NCI-H524 treated with DMSO at 0.1 percent for 48 hours (cell line): ENCODE measurements at regions not wholly inside any gene's neighbourhood (a gene's known extent, or its start where the extent isn't known, plus 50 kb on each side); places are given as distances from the start of the nearest gene placed in this dataset.
"Not testable (repeated sequence)": the region's sequence is repeated elsewhere in the genome, so short reads cannot be mapped to it uniquely, and the experiment has no call there.

Experiments
- DNase-seq: peaks from one replicate; lab custom pipeline; 2025; lab: John Stamatoyannopoulos, UW

GRCh38 chr6:13874191-13874549 lies 50.6 kb upstream of the RNF182 start:
- DNase-seq, result no peak

DNA sequence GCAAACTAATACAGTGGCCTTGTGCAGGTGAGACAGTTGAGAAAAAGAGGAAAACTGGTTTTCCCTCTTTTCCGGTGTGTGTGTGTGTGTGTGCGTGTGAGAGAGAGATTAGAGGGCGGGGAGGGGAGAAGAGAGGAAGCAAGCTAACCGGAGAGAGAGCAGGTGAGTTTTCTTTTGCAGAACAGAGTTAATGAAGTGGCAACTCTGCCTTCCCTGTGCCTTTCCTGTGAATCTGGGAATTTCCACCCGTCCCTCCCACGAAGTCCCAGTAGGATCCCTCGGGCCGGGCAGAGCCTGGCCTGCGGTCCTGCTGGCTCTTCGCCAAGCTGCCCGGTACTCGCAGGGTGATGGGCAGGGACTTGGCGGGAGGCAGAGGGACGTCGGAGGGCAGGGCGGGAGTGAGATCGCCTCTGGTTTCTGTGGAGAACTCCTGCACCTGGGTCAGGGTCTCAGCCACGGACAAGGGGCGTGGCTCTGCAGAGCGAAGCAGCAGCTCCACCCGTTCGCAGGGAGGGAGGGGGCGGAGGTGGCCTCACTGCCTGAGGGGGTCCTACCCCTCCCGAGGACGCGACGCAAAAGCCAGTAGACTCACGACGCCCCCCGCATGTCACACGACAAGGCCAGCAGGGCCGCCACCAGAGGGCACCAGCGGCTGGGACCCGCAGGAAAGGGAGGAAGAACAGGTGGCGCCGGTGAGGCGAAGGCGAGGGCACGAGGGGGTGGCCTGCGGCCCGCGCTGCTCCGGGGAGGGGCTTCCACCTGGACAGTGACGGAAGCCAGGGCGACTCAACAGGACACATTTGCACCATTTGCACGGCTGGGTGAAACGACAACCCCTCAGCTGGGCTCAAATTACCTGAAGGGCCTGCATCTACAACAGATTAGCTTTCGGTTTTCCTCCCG lies 51.2 kb upstream of the RNF182 start:
- peak; percentile 51 for DNase-seq

DNA sequence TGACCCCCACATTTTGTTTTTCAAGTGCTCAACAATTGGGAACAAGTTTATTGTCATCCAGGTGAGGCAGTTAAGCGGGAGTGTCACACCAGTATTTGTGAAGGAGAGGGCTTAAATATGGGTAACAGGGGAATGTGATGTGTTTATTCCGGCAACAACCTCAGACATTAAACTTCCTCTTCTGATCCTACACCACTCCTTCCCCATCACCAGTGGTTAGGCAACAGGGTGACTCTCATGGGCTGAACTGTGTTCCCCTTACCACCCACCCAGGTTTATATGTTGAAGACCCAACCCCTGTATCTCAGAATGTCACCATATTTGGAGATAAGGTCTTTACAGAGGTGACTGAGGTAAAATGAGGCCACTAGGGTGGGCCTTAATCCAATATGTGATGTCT lies 52.1 kb upstream of the RNF182 start:
- no peak for DNase-seq

DNA sequence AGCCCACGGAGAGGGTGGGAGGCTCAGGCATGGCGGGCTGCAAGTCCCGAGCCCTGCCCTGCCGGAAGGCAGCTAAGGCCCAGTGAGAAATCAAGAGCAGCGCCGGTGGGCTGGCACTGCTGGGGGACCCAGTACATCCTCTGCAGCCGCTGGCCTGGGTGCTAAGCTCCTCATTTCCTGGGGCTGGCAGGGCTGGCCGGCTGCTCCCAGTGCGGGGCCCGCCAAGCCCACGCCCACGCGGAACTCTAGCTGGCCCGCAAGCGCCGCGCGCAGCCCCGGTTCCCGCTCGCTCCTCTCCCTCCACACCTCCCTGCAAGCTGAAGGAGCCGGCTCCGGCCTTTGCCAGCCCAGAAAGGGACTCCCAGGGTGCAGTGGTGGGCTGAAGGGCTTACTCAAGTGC lies 52.7 kb upstream of the RNF182 start:
- DNase-seq, result not testable (repeated sequence)

DNA sequence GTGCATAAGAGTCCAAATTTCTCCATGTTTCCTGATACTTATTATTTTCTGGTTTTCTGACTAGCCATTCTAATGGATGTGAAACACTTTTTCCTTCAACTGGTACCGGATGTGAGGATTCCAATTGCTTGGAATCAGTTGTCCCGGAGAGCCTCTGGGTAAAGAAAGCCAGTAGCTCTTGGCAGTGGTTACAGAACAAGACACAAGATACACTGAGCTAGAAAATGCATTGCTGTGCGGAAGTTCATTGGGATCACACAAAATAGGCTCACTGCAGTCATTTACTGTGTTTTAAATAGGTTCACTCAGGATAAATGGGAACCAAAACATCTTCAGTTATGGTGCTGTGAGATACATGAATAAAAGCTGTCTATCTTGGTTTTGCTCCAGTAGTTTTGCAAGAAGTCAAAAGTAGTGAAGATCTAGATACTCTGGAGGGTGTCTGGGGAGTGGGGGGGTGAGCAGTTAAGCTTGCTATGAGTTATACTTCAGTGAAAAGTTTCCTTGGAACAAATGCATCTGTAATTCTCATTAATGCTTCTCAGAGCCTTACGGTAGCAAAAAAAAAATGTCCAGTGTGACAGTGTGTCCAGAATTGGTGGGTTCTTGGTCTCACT lies 54.4 kb upstream of the RNF182 start:
- no peak for DNase-seq

GRCh38 chr6:13868236-13868635 lies 53.9 kb upstream of the MCUR1 start:
- no peak for DNase-seq

DNA sequence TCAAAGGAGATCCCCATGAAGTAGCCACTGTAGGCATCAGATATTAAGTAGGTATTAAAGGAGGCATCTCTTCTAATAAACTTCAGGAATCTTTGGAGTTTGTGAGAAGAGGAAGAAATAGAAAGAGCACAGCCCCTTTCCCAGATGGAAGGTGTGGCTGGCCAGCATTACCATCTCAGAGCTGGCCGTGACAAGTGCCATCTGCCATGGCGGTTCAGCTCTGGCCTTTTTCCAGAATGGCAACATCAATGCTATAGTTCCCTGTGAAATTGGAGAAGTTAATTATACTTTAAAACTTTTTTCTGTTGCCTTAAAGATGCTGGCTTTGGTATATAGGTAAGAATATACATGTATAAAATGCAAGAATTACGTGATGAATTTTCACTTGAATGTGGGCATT lies 51.9 kb upstream of the MCUR1 start:
- no peak for DNase-seq

DNA sequence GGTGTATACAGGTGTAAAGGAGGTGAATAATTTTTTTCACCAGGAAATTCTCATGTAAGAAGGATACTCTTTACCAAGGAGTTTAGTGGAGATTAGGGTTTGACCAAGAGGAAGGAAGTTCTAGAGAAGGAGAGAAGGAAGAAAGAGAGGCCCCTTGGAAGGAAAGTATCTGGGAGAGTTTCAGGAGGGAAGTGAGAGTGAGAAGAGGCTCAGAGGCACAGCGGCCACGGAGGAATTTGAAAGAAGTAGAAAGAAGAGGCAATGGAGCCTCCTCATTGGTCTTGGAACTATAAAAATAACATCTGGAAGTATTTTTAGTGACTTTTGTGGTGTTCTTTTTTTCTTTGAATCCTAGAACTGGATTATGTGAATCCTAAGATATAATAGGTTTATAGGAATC lies 50.8 kb upstream of the MCUR1 start:
- no peak for DNase-seq

DNA sequence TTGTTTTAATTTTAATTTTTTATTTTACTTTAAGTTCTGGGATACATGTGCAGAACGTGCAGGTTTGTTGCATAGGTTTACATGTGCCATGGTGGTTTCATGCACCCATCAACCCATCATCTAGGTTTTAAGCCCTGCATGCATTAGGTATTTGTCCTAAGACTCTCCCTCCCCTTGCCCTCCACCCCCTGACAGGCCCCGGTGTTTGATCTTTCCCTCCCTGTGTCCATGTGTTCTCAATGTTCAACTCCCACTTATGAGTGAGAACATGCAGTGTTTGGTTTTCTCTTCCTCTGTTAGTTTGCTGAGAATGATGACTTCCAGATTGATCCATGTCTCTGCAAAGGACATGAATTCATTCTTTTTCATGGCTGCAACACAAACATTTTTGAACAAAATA lies 50.3 kb upstream of the MCUR1 start:
- not testable (repeated sequence) for DNase-seq
